H54 (cell line): ENCODE measurements at regions not wholly inside any gene's neighbourhood (a gene's known extent, or its start where the extent isn't known, plus 50 kb on each side); places are given as distances from the start of the nearest gene placed in this dataset.

ENCODE experiments used
- DNase-seq: peaks from one replicate; pipeline ENCODE4 v3.0.0; 2011; ENCODE audit warnings: low spot score, mixed read lengths; ENCODE audit not compliant: insufficient read length
- FAIRE-seq: peaks from 3 replicates; lab custom pipeline; 2011; peaks lifted over from hg19 to GRCh38; lab: Jason Lieb, UNC
- POLR2A ChIP-seq: IDR thresholded peaks from 2 replicates; pipeline ENCODE4 v1.6.1; 2011; ENCODE audit warnings: low read depth, mild to moderate bottlenecking, low read length

DNA sequence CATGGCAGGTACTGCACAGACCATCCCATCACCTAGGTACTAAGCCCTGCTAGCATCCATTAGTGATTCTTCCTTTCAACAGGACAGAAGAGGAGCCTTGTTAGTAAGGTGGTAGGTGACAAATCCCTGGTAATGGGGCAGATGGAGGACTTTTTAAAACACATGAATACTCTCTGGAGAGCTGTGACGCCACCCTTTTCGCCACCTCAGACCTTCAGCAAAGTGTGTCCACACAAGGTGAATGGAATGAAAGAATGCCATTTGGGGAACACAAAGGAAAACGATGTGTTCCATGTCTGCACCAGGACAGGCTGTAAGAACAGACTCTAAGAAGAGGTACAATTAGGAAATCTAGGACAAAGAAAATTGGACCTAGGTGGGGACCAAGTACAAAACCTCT is 110.5 kb upstream of the CARMIL1 start:
- TF ChIP-seq POLR2A: no peak
- DNase-seq (no peak), FAIRE-seq (no peak)

DNA sequence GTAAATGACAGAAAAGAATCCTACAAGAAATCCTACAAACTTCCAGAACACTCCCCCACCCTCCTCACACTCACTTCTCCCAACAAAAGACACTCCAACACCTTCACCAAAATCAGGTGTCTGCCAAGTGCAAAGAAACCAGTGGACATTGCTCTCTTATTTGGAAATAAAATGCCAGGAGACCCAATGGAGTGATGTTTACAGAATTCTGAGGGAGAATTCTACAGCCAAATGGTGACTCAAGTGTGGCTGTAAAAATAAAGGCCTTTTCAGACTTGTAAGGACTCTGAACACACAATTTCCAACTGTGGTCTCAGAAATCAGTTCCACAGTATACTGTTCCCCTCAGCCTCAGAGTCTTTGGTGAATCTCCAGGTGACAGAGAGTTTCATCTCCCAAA is 109.6 kb upstream of the CARMIL1 start:
- FAIRE-seq: no peak
- TF ChIP-seq POLR2A: no peak
- DNase-seq: no peak

- no peak for TF ChIP-seq POLR2A
- DNase-seq (no peak), FAIRE-seq (no peak)
These were observed 109.2 kb upstream of the CARMIL1 start for GRCh38 chr6:25169961-25170360.

GRCh38 chr6:25170640-25171039 is 108.5 kb upstream of the CARMIL1 start:
- DNase-seq: no peak
- TF ChIP-seq POLR2A: no peak
- FAIRE-seq: no peak

DNA sequence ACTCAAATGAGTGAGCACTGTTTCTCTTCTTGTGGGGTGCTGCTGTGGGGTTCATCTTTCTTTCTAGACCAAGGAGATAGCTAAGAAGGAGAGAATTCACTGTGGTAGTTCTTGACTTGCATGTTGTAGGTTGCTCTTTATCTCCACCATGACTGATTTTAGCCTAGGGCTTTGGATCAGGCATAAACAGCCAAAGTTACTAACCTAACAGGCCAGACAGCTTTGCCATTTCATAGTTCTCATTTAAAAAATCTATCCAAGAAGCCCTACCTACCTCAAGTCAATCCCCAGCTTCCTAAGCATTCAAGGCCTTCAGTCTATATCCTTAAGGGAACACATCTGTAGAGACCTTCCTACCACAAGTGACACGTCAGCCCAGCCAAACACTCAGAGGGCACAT is 107.9 kb upstream of the CARMIL1 start:
- no peak for DNase-seq
- FAIRE-seq: no peak
- no peak for TF ChIP-seq POLR2A

GRCh38 chr6:25172819-25173218 is 106.4 kb upstream of the CARMIL1 start:
- DNase-seq (peak; percentile 47), FAIRE-seq (peak; percentile 81)

DNA sequence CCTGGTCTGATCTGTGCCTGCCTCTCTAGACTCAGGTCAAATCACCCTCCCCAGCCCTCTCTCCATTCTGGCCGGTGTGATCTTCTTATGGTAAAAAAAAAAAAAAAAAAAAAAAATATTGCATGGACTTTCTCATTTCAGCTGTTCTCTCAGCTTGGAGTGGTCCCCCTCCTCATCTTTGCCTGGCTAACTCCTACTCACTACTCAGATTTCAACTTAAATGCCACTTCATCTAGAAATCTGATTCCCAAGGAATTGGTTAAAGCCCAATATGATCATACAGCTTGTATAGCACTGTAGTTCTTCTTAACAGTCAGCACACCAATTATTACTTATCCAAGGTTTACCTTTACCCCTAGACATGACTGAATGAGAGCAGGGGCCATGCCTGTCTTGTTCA is 105.9 kb upstream of the CARMIL1 start:
- TF ChIP-seq POLR2A: no peak
- DNase-seq (no peak), FAIRE-seq (no peak)

More at GRCh38 chr6:25172819-25173218, 106.4 kb upstream of the CARMIL1 start:
- TF ChIP-seq POLR2A: no peak

DNA sequence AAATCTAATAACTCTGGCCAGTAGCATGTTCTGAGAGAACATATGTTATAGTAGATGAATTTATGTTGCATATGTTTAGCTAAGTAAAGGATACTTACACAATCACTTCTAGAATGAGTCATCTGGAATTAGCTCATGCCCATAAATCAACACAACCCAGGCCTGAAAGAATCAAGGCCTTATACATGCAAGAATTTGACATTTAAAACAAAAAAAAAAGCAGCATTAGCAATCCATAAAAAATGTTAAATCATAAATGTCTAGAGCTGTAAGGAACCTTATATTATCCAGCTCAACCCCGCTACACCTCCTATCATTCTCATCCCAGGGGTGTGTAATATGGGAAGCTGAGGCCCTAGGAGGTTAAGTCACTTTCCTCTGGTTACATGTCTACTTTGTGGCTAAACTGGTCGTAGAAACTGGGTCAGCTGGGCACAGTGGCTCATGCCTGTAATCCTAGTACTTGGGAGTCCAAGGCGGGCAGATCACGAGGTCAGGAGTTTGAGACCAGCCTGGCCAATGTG is 105.2 kb upstream of the CARMIL1 start:
- FAIRE-seq (peak; percentile 89), DNase-seq (peak; percentile 52)
- no peak for TF ChIP-seq POLR2A

- no peak for DNase-seq
- TF ChIP-seq POLR2A: no peak
- no peak for FAIRE-seq
These were observed 104.5 kb upstream of the CARMIL1 start for GRCh38 chr6:25174678-25175077.

GRCh38 chr6:25175196-25175595 is 104.0 kb upstream of the CARMIL1 start:
- TF ChIP-seq POLR2A: no peak
- DNase-seq (no peak), FAIRE-seq (peak; percentile 30)

DNA sequence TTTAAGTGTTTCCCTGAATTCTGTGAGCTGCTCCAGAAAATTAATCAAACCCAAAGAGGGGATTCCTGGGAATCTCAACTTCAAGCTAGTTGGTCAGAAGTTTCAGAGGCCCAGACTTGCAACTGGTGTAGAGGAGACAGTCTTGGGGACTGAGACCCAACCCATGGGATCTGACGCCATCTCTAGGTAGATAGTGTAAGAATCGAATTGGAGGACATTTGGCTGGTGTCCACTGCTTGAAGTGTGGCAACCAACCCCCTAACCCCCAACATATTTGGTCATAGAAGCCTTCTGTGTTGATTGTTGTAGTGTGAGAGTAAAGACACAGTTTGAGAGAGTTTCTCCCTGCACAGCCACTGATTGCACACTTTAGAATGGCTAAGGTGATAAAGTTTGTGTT is 103.5 kb upstream of the CARMIL1 start:
- DNase-seq (no peak), FAIRE-seq (no peak)
- no peak for TF ChIP-seq POLR2A

DNA sequence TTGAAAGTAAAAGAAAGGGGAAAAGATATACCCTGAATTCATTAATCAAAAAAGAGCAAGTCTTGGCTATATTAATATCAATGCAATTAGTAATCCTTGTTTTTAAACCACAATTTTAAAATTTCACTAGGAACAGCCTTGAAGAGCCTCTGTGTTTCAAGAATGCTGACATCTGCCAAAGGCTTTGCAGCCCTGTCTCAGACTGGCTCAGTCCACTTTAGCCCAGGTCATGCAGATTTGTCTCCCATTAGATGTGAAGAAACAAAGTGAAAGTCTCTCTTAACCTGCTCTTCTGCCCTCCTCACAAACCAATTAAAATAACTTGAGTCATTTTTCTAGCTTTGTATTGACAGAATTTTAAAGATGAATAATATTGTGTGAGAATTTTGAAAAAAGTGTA is 102.7 kb upstream of the CARMIL1 start:
- FAIRE-seq (no peak), DNase-seq (no peak)
- TF ChIP-seq POLR2A: no peak

GRCh38 chr6:25177500-25178028 is 101.6 kb upstream of the CARMIL1 start:
- DNase-seq (no peak), FAIRE-seq (no peak)
- no peak for TF ChIP-seq POLR2A

GRCh38 chr6:25178336-25179035 is 100.7 kb upstream of the CARMIL1 start:
- no peak for TF ChIP-seq POLR2A
- DNase-seq (no peak), FAIRE-seq (no peak)
